Stimulated activated CD4-positive, alpha-beta T cell treated with anti-CD3 and anti-CD28 coated beads, Interleukin-15, amount 100 ng/mL, for 24 hours (primary cell): ENCODE measurements at regions not wholly inside any gene's neighbourhood (a gene's known extent, or its start where the extent isn't known, plus 50 kb on each side); places are given as distances from the start of the nearest gene placed in this dataset.

Experiments used
- DNase-seq: peaks from one replicate; pipeline ENCODE4 v3.0.0-alpha.2; 2020

DNA sequence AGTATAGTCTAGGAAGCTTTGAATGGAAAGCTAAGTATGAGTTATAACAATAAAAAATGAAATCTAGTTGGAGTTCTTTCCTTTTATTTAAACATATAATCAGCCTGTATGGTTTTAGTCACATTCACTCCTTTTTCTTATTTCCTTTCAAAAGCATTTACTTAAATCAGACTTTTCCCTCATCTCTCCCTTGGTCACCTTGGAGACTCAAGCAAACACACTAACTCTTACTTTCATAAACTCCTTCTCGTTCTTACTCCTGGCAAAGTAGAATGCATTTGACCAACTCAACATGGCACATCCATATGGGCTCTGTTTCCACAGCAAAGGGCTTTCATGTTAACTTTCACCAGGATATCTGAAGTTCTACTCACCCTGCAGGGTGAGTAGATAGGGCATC is 400.0 kb downstream of the LMO7 start:
- DNase-seq: no peak

DNA sequence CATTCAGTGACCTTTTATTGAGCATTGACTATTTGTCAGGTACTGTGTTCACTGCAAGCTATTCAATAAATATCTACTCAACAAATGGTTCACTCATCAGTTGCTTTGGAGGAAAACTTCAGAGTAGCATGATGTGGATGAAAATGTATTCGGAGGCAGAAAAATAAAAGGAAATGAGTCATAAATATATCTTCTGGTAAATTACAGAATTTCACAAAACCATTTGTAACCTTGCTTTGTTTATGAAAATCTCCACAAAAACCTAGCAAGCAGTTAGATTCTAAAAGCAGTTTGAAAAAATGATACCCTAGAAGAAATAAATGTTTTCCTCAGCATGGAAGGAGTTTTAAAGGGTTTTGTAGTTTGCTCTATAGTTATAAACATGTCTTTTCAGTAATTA is 399.6 kb downstream of the LMO7 start:
- DNase-seq: no peak

- no peak for DNase-seq
These were observed 393.6 kb downstream of the LMO7 start for GRCh38 chr13:76029706-76030105.

GRCh38 chr13:76029088-76029487 is 393.0 kb downstream of the LMO7 start:
- no peak for DNase-seq

DNA sequence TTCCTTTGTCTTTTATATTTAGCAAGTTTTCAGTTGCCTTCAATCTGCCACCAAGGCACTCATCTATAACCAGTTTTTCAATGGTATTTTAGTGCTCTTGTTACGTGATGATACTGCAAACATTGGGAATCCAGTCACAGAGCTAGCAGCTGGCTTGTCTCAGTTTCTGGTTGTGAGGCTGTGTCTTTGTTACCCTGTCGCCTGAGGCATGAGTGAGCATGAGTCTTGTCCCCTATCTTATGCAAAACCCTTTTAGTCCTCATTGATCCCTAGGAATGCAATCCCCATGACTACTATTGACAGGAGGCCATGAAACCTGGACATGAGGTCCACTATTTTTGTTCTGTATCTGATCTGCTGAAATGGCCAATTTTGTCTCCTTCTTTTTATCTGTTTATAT is 391.0 kb downstream of the LMO7 start:
- no peak for DNase-seq

GRCh38 chr13:76025392-76025791 is 389.3 kb downstream of the LMO7 start:
- no peak for DNase-seq

DNA sequence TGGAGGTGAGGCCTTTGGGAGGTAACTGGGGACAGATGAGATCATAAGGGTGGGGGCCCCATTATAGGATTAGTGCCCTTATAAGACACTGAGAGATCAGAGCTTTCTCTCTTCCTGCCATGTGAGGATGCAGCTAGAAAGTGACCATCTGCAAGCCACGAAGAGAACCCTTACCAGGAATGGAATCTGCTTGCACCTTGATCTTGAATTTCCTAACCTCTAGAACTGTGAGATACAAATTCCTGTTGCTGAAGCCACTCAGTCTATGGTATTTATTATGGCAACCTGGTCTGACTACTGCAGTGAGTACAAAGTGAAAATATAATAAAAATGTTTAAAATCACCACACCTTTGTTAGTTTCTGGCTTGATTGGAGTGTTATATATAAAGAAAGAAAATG is 388.0 kb downstream of the LMO7 start:
- no peak for DNase-seq

DNA sequence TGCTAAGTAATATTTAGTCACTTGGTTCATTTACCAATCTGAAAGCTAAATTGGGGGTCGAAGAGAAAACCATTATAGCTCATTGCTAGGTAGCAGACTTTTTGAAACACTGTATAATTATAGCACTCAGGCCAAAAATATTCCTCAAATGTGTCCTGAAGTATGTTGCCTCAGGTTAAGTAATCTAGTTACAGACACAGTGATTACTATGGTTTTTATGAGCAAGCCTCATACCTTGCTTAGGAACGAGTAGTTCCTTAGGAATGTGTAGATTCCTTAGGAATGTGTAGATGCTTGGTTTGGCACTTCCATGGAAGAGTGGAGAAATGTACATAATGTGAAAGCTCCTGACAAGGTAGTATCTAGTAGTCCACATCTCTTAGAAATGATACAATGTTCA is 387.5 kb downstream of the LMO7 start:
- DNase-seq: no peak

DNA sequence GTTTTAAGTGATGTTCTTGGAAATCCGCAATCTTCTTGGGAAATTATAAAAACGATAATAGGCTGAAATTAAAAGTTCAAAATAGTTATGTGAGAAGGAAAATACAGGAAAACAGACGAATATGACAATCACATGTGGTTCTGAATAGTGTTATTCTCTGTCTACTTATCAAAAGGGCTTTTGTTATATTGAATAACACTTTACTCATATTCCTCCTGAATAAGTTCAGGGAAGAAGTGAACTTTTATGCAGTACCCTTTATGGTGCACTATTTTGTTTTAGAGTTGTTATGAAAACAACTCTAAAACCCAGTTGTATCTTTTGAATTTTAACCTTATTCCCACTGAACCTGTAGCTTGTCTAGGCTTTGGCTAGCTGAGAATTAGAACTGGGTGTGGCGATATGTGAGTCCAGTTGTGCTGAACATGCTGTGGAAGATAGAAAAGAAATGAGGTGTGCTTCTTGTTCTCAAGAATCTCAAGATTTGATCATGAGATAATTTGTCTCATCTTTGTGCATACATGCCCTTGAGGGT is 384.4 kb downstream of the LMO7 start:
- DNase-seq: no peak

DNA sequence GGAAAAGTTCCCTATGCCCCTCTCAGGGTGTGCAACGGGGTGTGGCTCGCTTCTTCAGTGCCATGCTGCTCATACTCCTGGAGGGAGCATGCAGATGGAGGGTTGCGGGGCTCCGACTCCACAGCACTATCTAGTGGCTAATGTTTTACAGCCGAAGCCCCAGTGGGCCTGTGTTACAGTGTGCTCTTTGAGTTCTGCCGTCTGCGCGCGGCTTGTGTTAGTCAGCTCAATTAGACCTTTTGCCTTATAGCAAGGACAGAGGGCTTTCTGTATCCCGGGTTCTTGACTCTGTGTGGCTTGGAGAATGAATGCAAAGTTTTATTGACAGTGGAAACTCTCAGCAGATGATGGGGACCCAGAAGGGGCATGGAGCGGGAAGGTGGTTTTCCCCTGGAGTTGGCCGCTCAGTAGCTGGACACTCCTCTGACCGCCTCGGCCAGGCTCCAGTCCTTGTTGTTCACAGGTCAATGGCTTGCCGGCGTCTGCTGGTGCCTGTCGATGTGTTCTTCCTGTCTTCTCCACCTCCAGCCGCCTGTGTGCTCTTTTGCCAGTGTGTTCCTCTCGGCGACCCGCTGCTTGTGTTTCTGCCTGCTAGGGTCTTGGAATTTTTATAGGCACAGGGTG is 383.4 kb downstream of the LMO7 start:
- DNase-seq: peak; percentile 4

- DNase-seq: no peak
These were observed 381.9 kb downstream of the LMO7 start for GRCh38 chr13:76017861-76018556.

DNA sequence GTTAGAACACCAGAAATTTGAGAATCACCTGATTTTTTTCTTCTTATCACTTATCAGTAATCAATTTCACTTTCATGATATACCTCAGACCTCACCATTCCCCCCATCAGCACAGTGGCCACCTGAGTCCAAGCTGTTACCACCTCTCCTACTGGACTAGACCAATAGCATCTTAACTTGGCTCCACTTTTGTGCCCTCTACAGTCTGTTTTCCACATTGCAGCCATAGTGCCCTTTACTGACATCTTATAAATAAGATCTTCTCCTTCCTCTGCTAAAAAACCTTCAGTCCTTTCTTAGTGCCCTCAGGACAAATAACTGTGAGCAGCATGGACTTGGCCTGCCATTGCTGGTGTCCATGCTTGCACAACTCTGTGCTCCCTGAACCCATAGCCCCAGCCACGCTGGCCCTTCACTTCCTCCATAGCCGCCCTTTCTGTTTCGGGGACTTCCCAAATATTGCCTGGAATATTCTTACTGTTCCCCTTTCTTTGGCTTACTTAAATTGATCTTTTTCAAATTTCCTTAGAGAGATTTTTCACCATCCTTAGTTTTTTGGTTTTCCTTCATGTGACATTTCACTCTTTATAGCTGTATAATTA is 380.8 kb downstream of the LMO7 start:
- peak; percentile 26 for DNase-seq

DNA sequence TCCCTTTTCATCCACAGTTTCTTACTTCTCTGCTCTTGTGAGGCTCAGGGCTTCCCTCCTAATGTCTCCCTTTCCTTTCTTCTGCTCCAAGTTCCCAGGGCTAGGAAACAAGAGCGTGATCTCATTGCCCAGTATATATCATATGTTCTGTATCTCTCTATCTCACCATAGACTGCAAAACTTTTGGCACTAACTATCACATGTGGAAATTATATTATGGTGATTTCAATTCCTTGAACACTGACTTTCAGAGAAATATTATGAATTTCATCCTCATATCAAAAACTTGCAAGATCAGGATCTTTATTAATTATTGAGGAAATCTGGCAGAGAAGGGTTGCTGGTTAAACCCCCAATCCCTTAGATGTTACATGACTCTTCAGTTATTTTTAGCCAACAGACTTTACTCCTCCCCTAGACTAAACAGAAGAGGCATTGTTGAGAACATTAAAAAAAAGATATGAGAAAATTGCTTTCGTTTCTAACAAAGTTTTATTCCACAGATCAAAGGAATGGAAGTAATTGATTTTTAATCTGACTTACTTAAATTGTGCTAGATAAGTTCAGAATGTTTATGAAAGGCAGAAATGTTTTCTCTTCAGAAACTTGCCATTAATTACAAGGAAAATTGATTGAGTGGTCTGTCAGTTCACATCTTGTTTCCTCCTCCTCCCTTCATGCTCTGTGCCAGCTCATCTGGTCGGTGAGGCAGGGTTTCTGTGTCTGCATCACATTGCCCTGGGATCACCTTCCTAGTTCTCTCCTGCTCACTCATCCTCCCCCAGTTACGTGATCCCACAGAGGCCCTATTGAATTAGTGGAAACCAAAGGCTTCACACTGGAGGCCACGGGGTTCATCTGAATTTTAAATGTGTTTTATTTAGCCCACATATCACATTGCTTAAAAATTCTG is 378.5 kb downstream of the LMO7 start:
- no peak for DNase-seq

DNA sequence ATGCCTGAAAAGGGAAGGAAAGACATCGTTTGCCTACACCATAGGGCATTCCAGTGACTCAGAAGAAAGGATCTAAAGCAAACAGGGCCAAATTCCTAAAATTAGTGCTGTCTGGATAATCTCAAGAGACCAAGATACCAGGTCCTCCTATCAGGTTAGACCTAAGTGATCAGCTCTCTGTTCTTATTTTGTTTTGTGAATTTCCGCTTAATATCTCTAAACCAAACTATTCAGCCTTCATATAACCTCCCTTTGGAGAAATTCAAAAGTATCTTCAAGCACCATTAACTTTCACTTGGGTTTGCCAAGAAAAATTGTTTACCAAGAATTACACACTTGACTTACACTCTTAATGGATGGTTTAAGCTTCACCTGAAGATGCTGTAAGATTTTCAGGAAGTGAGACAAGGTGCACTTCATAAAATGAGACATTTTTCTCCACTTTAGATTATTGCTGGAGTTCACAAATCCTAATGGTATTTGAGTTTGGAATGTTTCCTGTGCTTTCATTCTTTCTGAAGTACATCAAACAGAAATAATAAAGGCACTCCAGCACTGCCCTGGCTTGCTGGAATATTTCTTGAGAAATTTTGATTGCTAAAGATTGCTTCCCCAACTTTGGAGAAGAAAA is 376.1 kb downstream of the LMO7 start:
- no peak for DNase-seq

DNA sequence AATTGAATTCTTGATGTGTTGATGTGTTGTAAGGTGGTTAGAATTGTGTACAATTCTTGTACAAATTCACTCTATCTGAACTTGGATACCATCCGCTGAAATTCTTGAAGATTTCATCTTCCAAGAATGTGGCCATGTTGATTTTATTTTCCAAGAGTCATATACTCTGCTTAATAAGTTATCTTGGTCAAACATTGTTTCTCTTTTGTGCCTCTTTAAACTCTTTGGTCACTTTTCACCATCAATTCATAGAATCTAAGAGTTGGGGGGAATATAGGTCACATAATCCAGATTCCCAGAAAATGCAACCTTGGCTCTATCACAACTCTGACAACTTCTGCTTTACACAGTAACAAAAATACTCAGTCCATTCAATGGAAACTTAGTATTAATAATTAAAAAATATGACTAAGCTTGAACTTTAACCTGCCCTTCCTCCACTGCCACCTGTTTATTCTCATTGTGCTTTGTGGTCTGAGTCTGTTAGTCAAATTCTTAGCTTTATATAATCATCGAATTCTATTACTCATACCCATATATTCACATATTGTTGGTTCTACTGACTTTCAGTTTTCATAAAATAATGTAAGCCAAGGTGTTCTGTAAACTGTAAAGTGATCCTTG is 373.2 kb downstream of the LMO7 start:
- no peak for DNase-seq

- no peak for DNase-seq
These were observed 368.3 kb downstream of the LMO7 start for GRCh38 chr13:76004416-76004815.

DNA sequence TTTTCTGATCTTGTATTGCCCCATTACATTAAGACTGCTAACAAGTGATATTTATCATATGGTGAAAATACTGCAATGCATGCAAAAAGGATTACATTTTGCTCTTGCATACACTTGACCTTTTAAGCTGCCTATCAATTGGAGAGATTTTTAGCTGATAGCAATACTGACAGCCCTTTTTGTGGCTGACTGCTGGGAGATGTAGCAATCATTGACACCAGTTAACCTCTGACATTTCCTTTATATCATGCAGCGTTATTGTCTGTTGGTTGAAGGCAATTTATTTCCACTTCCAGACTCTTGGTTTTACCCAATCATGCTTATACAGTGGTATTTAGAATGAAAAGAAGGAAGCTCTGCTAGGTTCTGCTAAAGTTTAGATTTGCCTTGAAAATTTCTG is 364.0 kb downstream of the LMO7 start:
- DNase-seq: no peak

GRCh38 chr13:75996582-75996981 is 360.5 kb downstream of the LMO7 start:
- no peak for DNase-seq

- DNase-seq: no peak
These were observed 359.8 kb downstream of the LMO7 start for GRCh38 chr13:75995966-75996365.

GRCh38 chr13:75993823-75994222 is 357.7 kb downstream of the LMO7 start:
- no peak for DNase-seq

DNA sequence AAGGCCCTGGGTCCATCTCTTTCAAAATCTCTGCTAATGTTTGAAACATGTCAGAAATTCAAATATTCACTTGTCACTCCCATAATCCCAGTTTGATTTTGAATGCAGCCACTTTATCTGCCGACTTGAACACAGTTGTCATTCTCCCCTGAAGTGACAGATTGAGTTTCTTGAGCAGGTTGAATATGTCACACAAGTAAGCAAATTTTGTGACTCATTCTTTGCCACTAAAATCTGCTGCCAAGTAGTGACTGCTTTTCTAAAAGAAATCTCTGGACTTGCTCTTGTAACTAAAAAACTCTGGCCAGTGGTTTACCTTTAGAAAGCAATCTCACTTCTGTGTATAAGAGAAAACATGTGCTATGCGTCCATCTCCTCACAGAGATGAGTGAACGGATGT is 357.1 kb downstream of the LMO7 start:
- no peak for DNase-seq

DNA sequence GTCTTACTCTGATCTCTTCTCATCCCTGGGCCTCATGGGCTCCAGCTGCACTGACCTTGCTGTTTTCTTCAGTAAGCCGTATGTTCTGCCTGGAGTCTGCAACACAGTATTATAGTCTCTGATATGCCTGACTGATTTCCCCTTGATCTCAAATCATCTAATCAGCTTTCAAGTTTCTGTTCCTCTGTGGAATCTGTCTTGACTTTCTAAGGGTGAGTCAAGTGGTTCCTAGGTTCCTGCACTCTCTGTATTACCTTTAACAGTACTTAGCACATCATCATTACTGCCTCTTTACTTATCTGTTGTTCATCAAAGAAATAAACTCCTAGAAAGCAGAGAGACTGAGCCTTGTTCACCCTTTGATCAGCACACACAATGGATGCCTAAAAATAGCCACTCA is 350.7 kb downstream of the LMO7 start:
- DNase-seq: no peak
